MM.1S (cell line): ENCODE measurements at regions not wholly inside any gene's neighbourhood (a gene's known extent, or its start where the extent isn't known, plus 50 kb on each side); places are given as distances from the start of the nearest gene placed in this dataset.
"Not testable (repeated sequence)": the region's sequence is repeated elsewhere in the genome, so short reads cannot be mapped to it uniquely, and the experiment has no call there.

Experiments
- DNase-seq: peaks from one replicate; pipeline ENCODE4 v3.0.0-alpha.2; 2015
- H2AFZ ChIP-seq: fragments of 300-600 bp; sonication (generic); 2 replicates; pipeline ENCODE4 v1.6.0; 2016; ENCODE audit warnings: antibody characterized with exemption, low read length
- H3F3A ChIP-seq: fragments of 300-600 bp; sonication (generic); 2 replicates; pipeline ENCODE4 v1.6.1; 2016; ENCODE audit warnings: mild to moderate bottlenecking, antibody characterized with exemption, low read length, moderate library complexity, mixed read lengths; ENCODE audit not compliant: insufficient read depth
- H3K27ac ChIP-seq: fragments of 300-600 bp; sonication (generic); 2 replicates; pipeline ENCODE4 v1.5.1; 2016; ENCODE audit warnings: mild to moderate bottlenecking, low read length
- H3K27me3 ChIP-seq: fragments of 300-600 bp; sonication (generic); replicated peaks from 2 replicates; pipeline ENCODE4 v1.6.0; 2016; ENCODE audit warnings: low read length; ENCODE audit not compliant: insufficient read depth
- H3K36me3 ChIP-seq: fragments of 300-600 bp; sonication (generic); replicated peaks from 2 replicates; pipeline ENCODE4 v1.6.1; 2016; ENCODE audit warnings: mild to moderate bottlenecking, low read length, mixed read lengths; ENCODE audit not compliant: insufficient read depth
- H3K4me1 ChIP-seq: fragments of 300-600 bp; sonication (generic); 2 replicates; pipeline ENCODE4 v1.6.1; 2016; ENCODE audit warnings: low read length, mixed read lengths
- H3K4me2 ChIP-seq: fragments of 300-600 bp; sonication (generic); 2 replicates; pipeline ENCODE4 v1.6.0; 2016; ENCODE audit warnings: low read depth, low read length
- H3K4me3 ChIP-seq: fragments of 300-600 bp; sonication (generic); 2 replicates; pipeline ENCODE4 v1.5.1; 2016; ENCODE audit warnings: low read length, mixed read lengths
- H3K79me2 ChIP-seq: fragments of 300-600 bp; sonication (generic); 2 replicates; pipeline ENCODE4 v1.6.1; 2016; ENCODE audit warnings: mixed run types, low read length, mixed read lengths
- H3K9ac ChIP-seq: fragments of 300-600 bp; sonication (generic); 2 replicates; pipeline ENCODE4 v1.6.1; 2016; ENCODE audit warnings: low read length, mixed read lengths
- H3K9me2 ChIP-seq: fragments of 300-600 bp; sonication (generic); replicated peaks from 2 replicates; pipeline ENCODE4 v1.6.1; 2016; ENCODE audit warnings: mild to moderate bottlenecking, low read length, mixed read lengths; ENCODE audit not compliant: insufficient read depth
- H3K9me3 ChIP-seq: fragments of 300-600 bp; sonication (generic); replicated peaks from 2 replicates; pipeline ENCODE4 v1.6.1; 2016; ENCODE audit warnings: mild to moderate bottlenecking, low read length, mixed read lengths; ENCODE audit not compliant: insufficient read depth
- H4K20me1 ChIP-seq: fragments of 300-600 bp; sonication (generic); 2 replicates; pipeline ENCODE4 v1.6.1; 2016; ENCODE audit warnings: mild to moderate bottlenecking, low read length, moderate library complexity, mixed read lengths; ENCODE audit not compliant: insufficient read depth
- CTCF ChIP-seq: fragments of 300-600 bp; sonication (generic); IDR thresholded peaks from 2 replicates; pipeline ENCODE4 v1.5.1; 2016; ENCODE audit warnings: antibody characterized with exemption, low read length, mixed read lengths
- EZH2 ChIP-seq: fragments of 300-600 bp; sonication (generic); optimal IDR thresholded peaks from 2 replicates; pipeline ENCODE3; 2017; ENCODE audit warnings: low read depth, mild to moderate bottlenecking, antibody characterized with exemption, low read length, mixed read lengths
- EZH2phosphoT487 ChIP-seq: fragments of 300-600 bp; sonication (generic); IDR thresholded peaks from 2 replicates; pipeline ENCODE4 v1.6.1; 2018; ENCODE audit warnings: antibody characterized with exemption, low read length

- H3K9ac ChIP-seq = no peak overlapping the region
- no peak overlapping the region for H3K27ac ChIP-seq
- no peaks in the 10 kb centered on the region for H4K20me1 ChIP-seq
- no peaks in the 10 kb centered on the region for H3K9me2 ChIP-seq
- TF ChIP-seq EZH2phosphoT487 = no peak
- no peak for TF ChIP-seq CTCF
- no peak for TF ChIP-seq EZH2
- no peak overlapping the region for H2AFZ ChIP-seq
- H3K4me1 ChIP-seq = peaks cover 5% of the 10 kb centered on the region; the same call in 1 of the 2 replicates
- no peak overlapping the region for H3K4me2 ChIP-seq
- no peak overlapping the region for H3K4me3 ChIP-seq
- H3K36me3 ChIP-seq = no peaks in the 10 kb centered on the region
- H3F3A ChIP-seq = no peaks in the 10 kb centered on the region
- DNase-seq = no peak
- no peaks in the 10 kb centered on the region for H3K79me2 ChIP-seq
- no peaks in the 10 kb centered on the region for H3K27me3 ChIP-seq
- no peaks in the 10 kb centered on the region for H3K9me3 ChIP-seq
Measured at GRCh38 chr5:96200641-96201040, 232.4 kb downstream of the PCSK1 start.

- H3K9ac ChIP-seq = no peak overlapping the region
- H2AFZ ChIP-seq = no peak overlapping the region
- no peaks in the 10 kb centered on the region for H3F3A ChIP-seq
- H3K4me3 ChIP-seq = no peak overlapping the region
- no peaks in the 10 kb centered on the region for H3K79me2 ChIP-seq
- no peaks in the 10 kb centered on the region for H3K36me3 ChIP-seq
- H3K4me1 ChIP-seq = peaks cover 5% of the 10 kb centered on the region; the same call in 1 of the 2 replicates
- H3K4me2 ChIP-seq = no peak overlapping the region
- no peak for DNase-seq
- no peak overlapping the region for H3K27ac ChIP-seq
- H3K9me2 ChIP-seq = no peaks in the 10 kb centered on the region
- no peaks in the 10 kb centered on the region for H3K9me3 ChIP-seq
- H3K27me3 ChIP-seq = no peaks in the 10 kb centered on the region
- TF ChIP-seq EZH2phosphoT487 (no peak), CTCF (no peak), EZH2 (no peak)
- H4K20me1 ChIP-seq = no peaks in the 10 kb centered on the region
Measured at GRCh38 chr5:96199713-96200183, 233.3 kb downstream of the PCSK1 start.

GRCh38 chr5:96198356-96199058 lies 234.5 kb downstream of the PCSK1 start:
- no peak for TF ChIP-seq CTCF
- TF ChIP-seq EZH2phosphoT487 = no peak
- TF ChIP-seq EZH2 = no peak
- no peak overlapping the region for H3K4me3 ChIP-seq
- no peaks in the 10 kb centered on the region for H3K9me3 ChIP-seq
- no peaks in the 10 kb centered on the region for H3K36me3 ChIP-seq
- no peak for DNase-seq
- H4K20me1 ChIP-seq = no peaks in the 10 kb centered on the region
- no peaks in the 10 kb centered on the region for H3F3A ChIP-seq
- H3K9me2 ChIP-seq = no peaks in the 10 kb centered on the region
- H3K27me3 ChIP-seq = no peaks in the 10 kb centered on the region
- no peak overlapping the region for H3K4me2 ChIP-seq
- no peaks in the 10 kb centered on the region for H3K79me2 ChIP-seq
- no peak overlapping the region for H2AFZ ChIP-seq
- H3K9ac ChIP-seq = no peak overlapping the region
- no peak overlapping the region for H3K27ac ChIP-seq
- no peaks in the 10 kb centered on the region for H3K4me1 ChIP-seq

- DNase-seq, H3K27ac ChIP-seq: not testable (repeated sequence)
Measured at GRCh38 chr5:96197767-96198166, 235.3 kb downstream of the PCSK1 start.

More at GRCh38 chr5:96197767-96198166, 235.3 kb downstream of the PCSK1 start:
- not testable (repeated sequence) for H3K79me2 ChIP-seq, H3K4me2 ChIP-seq, H2AFZ ChIP-seq, H3K4me1 ChIP-seq, H3K4me3 ChIP-seq, H3F3A ChIP-seq, H4K20me1 ChIP-seq, H3K9ac ChIP-seq, H3K36me3 ChIP-seq, H3K27me3 ChIP-seq, H3K9me2 ChIP-seq, H3K9me3 ChIP-seq
